ENCODE measurements at regions not wholly inside any gene's neighbourhood (a gene's known extent, or its start where the extent isn't known, plus 50 kb on each side); places are given as distances from the start of the nearest gene placed in this dataset.
A peak's percentile ranks its signal among the peaks of the same experiment; 100 is the strongest.

- DNase-seq (ENCODE audit: low read depth): peak; percentile 11
Observed at GRCh38 chr6:90403489-90404381, 107.1 kb upstream of the BACH2 start.

GRCh38 chr6:90402831-90403192 lies 106.2 kb upstream of the BACH2 start:
- DNase-seq (ENCODE audit: low read depth): no peak

- no peak for DNase-seq (ENCODE audit: low read depth)
Observed at GRCh38 chr6:90401933-90402830, 105.5 kb upstream of the BACH2 start.

GRCh38 chr6:90399970-90400369 lies 103.3 kb upstream of the BACH2 start:
- no peak for DNase-seq (ENCODE audit: low read depth)

- no peak for DNase-seq (ENCODE audit: low read depth)
Observed at GRCh38 chr6:90397929-90398674, 101.5 kb upstream of the BACH2 start.

- DNase-seq (ENCODE audit: low read depth): no peak
Observed at GRCh38 chr6:90397047-90397446, 100.4 kb upstream of the BACH2 start.

- DNase-seq (ENCODE audit: low read depth): peak; percentile 45
Observed at GRCh38 chr6:90393232-90393884, 96.7 kb upstream of the BACH2 start.

- DNase-seq (ENCODE audit: low read depth): no peak
Observed at GRCh38 chr6:90390379-90390778, 93.7 kb upstream of the BACH2 start.

- no peak for DNase-seq (ENCODE audit: low read depth)
Observed at GRCh38 chr6:90388395-90388794, 91.8 kb upstream of the BACH2 start.

GRCh38 chr6:90387826-90388225 lies 91.2 kb upstream of the BACH2 start:
- DNase-seq (ENCODE audit: low read depth): no peak

GRCh38 chr6:90387383-90387775 lies 90.7 kb upstream of the BACH2 start:
- DNase-seq (ENCODE audit: low read depth): no peak

- DNase-seq (ENCODE audit: low read depth): no peak
Observed at GRCh38 chr6:90386399-90387382, 90.0 kb upstream of the BACH2 start.

- no peak for DNase-seq (ENCODE audit: low read depth)
Observed at GRCh38 chr6:90385759-90386313, 89.2 kb upstream of the BACH2 start.

- no peak for DNase-seq (ENCODE audit: low read depth)
Observed at GRCh38 chr6:90384720-90385119, 88.1 kb upstream of the BACH2 start.

- DNase-seq (ENCODE audit: low read depth): no peak
Observed at GRCh38 chr6:90383196-90383822, 86.7 kb upstream of the BACH2 start.

GRCh38 chr6:90382760-90383159 lies 86.1 kb upstream of the BACH2 start:
- DNase-seq (ENCODE audit: low read depth): no peak

GRCh38 chr6:90375681-90376439 lies 79.2 kb upstream of the BACH2 start:
- DNase-seq (ENCODE audit: low read depth): peak; percentile 52

GRCh38 chr6:90374201-90374600 lies 77.6 kb upstream of the BACH2 start:
- DNase-seq (ENCODE audit: low read depth): no peak

- DNase-seq (ENCODE audit: low read depth): no peak
Observed at GRCh38 chr6:90372885-90373284, 76.2 kb upstream of the BACH2 start.

Measured in LHCN-M2 (cell line).